Lung (tissue), 11 donors: ENCODE measurements at regions not wholly inside any gene's neighbourhood (a gene's known extent, or its start where the extent isn't known, plus 50 kb on each side); places are given as distances from the start of the nearest gene placed in this dataset.

Source experiments
- ATAC-seq: fragments of 200-7000 bp; cut with Tn5 transposase; one replicate; pipeline ENCODE4 v1.9.1; 2020; ENCODE audit warnings: moderate number of reproducible peaks; ENCODE audit not compliant: insufficient read depth, low FRiP score
- DNase-seq, 3 donors: peaks; one replicate each; pipeline ENCODE4 v3.0.0-alpha.2; 2013 to 2017
- H3K27ac ChIP-seq, 2 donors: one replicate each; pipeline ENCODE4 v1.5.1; 2013; ENCODE audit warnings: mild to moderate bottlenecking in 2 of 2, moderate library complexity in 2 of 2, control low read depth in 1 of 2, inconsistent platforms in 1 of 2, low read depth in 1 of 2, low read length in 1 of 2
- H3K27me3 ChIP-seq, 3 donors: one replicate each; pipeline ENCODE4 v1.5.1; 2013; ENCODE audit warnings: low read length in 2 of 3; ENCODE audit not compliant: control insufficient read depth in 3 of 3, insufficient read depth in 3 of 3
- H3K36me3 ChIP-seq, 4 donors: one replicate each; pipeline ENCODE4 v1.5.1; 2013; ENCODE audit warnings: low read length in 4 of 4, mild to moderate bottlenecking in 1 of 4, moderate library complexity in 1 of 4; ENCODE audit not compliant: control insufficient read depth in 4 of 4, insufficient read depth in 4 of 4
- H3K4me1 ChIP-seq, 5 donors: one replicate each; pipeline ENCODE4 v1.5.1; 2013; ENCODE audit warnings: low read length in 5 of 5, mild to moderate bottlenecking in 2 of 5, moderate library complexity in 1 of 5; ENCODE audit not compliant: control insufficient read depth in 5 of 5, insufficient read depth in 5 of 5
- H3K4me3 ChIP-seq: one replicate; pipeline ENCODE4 v1.5.1; 2013; ENCODE audit warnings: mild to moderate bottlenecking, control low read depth, moderate library complexity
- H3K9ac ChIP-seq, 2 donors: one replicate each; pipeline ENCODE4 v1.5.1; 2013; ENCODE audit warnings: low read length in 2 of 2, control low read depth in 1 of 2; ENCODE audit not compliant: insufficient read depth in 1 of 2
- H3K9me3 ChIP-seq, 4 donors: one replicate each; pipeline ENCODE4 v1.5.1; 2013; ENCODE audit warnings: low read length in 3 of 4, mild to moderate bottlenecking in 1 of 4, moderate library complexity in 1 of 4; ENCODE audit not compliant: control insufficient read depth in 4 of 4, insufficient read depth in 3 of 4
- CTCF ChIP-seq: IDR thresholded peaks from 2 replicates; pipeline ENCODE4 v1.5.1; 2012; ENCODE audit warnings: mild to moderate bottlenecking; ENCODE audit errors: control extremely low read depth, extremely low read depth
- WGBS, 2 donors: extraction: QIAGEN DNeasy Blood & Tissue Kit; methylation state at CpG; one replicate each; pipeline ENCODE4 v1.1.7; 2013; 5-methylcytosine and 5-hydroxymethylcytosine counted together
- donor health status: control.
- donor health status: control.
- donor health status: Bipolar disorder and iron deficiency.
- donor health status: healthy.
- donor health status: DM: yes; HTN: yes; CAD: no.

DNA sequence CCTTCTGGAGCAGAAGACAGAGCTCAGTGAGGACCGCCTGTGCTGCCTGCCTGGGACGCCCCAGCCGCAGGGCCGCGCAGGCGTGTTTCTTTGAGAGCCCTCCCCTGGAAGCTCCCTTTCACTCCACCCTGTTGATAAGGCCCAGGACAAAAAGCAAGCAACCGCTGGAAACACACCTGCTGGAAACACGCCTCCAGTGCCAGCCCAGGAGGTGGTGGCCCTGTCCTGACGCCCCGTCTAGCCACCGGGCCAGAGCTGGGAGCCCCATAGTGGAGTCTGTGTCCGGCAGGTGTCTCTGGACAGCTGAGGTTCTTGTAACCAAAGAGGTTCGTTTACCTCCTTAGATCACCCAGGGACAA is 173.8 kb downstream of the KATNAL1 start:
- no peak for ATAC-seq
- Histone ChIP-seq H3K9me3 (no peaks in the 10 kb centered on the region), H3K36me3 (no peaks in the 10 kb centered on the region), H3K27me3 (no peaks in the 10 kb centered on the region), H3K9ac (no peak overlapping the region), H3K4me3 (no peak overlapping the region), H3K27ac (no peak overlapping the region), H3K4me1 (peaks cover 0 to 4% (median 0%) of the 10 kb centered on the region in 5 donors)
- no peak for DNase-seq
- TF ChIP-seq CTCF: no peak
- 86 to 94% methylated on average over 13 of the region's 13 CpGs for WGBS, 2 donors

- Histone ChIP-seq H3K27me3 (no peaks in the 10 kb centered on the region), H3K9ac (no peak overlapping the region), H3K9me3 (no peaks in the 10 kb centered on the region), H3K4me1 (peaks cover 0 to 2% (median 0%) of the 10 kb centered on the region in 5 donors), H3K27ac (no peak overlapping the region), H3K4me3 (no peak overlapping the region), H3K36me3 (no peaks in the 10 kb centered on the region)
- peak; percentile 92 for TF ChIP-seq CTCF
- DNase-seq (peak; percentile 95 to 97 (median 96)), ATAC-seq (peak; percentile 91)
- WGBS, 2 donors: 56% methylated on average over 39 of the region's 39 CpGs
Measured at GRCh38 chr13:30132623-30133553, 174.5 kb downstream of the KATNAL1 start.

DNA sequence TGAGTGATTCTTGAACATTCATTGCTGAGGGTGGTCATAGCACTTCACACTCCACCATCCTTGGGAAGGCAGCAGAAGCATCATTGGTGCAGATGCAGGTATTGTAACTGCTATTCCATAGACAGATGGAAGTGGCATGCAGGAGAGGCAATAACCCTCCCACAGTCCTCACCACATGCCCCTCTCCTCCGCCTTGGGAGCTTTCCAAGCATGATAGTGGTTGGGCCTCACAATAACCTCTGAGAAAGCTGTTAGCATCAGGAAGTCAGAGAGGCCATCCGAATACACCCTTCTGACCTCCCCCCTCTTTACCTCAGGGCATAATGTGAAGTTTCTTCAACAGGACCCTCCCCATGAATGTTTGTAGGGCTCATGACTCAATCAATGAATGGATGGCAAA is 177.9 kb downstream of the KATNAL1 start:
- no peak for ATAC-seq
- no peak overlapping the region for H3K9ac ChIP-seq
- H3K36me3 ChIP-seq: no peaks in the 10 kb centered on the region
- no peak overlapping the region for H3K4me3 ChIP-seq
- H3K9me3 ChIP-seq: no peaks in the 10 kb centered on the region
- H3K4me1 ChIP-seq: peaks cover 0 to 2% (median 0%) of the 10 kb centered on the region in 5 donors
- 85 to 92% methylated on average over 2 of the region's 2 CpGs for WGBS, 2 donors
- DNase-seq: no peak
- no peak for TF ChIP-seq CTCF
- H3K27ac ChIP-seq: no peak overlapping the region
- H3K27me3 ChIP-seq: no peaks in the 10 kb centered on the region

DNA sequence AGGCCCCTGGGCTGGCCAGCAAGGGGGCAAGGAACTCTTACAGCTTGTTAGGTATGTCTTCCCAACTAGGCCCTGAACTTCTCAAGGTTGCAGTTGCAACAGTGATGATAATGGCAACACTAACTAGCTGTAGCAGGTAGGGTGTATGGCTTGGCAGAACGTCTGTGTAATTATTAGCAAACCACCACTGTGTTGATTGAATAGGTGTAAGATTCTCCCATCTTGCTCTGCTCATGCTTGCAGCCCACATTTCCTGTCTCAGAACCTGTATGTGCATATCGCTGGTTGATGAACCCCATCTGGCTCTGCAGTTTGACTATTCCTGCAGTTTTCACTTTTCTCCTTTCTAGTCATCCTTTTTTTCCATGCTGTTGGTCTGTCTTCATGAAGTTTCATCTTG is 178.8 kb downstream of the KATNAL1 start:
- Histone ChIP-seq H3K9ac (no peak overlapping the region), H3K4me3 (no peak overlapping the region), H3K27ac (no peak overlapping the region), H3K36me3 (no peaks in the 10 kb centered on the region), H3K9me3 (no peaks in the 10 kb centered on the region), H3K27me3 (no peaks in the 10 kb centered on the region), H3K4me1 (peaks cover 0 to 2% (median 0%) of the 10 kb centered on the region in 5 donors)
- 85 to 93% methylated on average over 2 of the region's 2 CpGs for WGBS, 2 donors
- TF ChIP-seq CTCF: no peak
- DNase-seq: no peak
- no peak for ATAC-seq
